RPMI8226 (cell line): ENCODE measurements at regions not wholly inside any gene's neighbourhood (a gene's known extent, or its start where the extent isn't known, plus 50 kb on each side); places are given as distances from the start of the nearest gene placed in this dataset.

Source experiments
- DNase-seq: peaks from one replicate; pipeline ENCODE4 v3.0.0-alpha.2; 2015

GRCh38 chrX:87727620-87728019 is 210.0 kb downstream of the KLHL4 start:
- no peak for DNase-seq

- DNase-seq, result no peak
Observed at GRCh38 chrX:87728024-87728423, 210.4 kb downstream of the KLHL4 start.

GRCh38 chrX:87728459-87728858 is 210.9 kb downstream of the KLHL4 start:
- DNase-seq, result no peak

GRCh38 chrX:87732133-87732532 is 214.5 kb downstream of the KLHL4 start:
- no peak for DNase-seq

GRCh38 chrX:87736576-87736975 is 219.0 kb downstream of the KLHL4 start:
- DNase-seq, result no peak

GRCh38 chrX:87744391-87744790 is 226.8 kb downstream of the KLHL4 start:
- no peak for DNase-seq

- DNase-seq, result no peak
Observed at GRCh38 chrX:87755493-87755892, 237.9 kb downstream of the KLHL4 start.

- no peak for DNase-seq
Observed at GRCh38 chrX:87788976-87789375, 271.4 kb downstream of the KLHL4 start.

GRCh38 chrX:87798039-87798438 is 280.4 kb downstream of the KLHL4 start:
- DNase-seq, result no peak

- no peak for DNase-seq
Observed at GRCh38 chrX:87805829-87806490, 288.4 kb downstream of the KLHL4 start.

- no peak for DNase-seq
Observed at GRCh38 chrX:87808576-87809243, 291.1 kb downstream of the KLHL4 start.

GRCh38 chrX:87813566-87813965 is 296.0 kb downstream of the KLHL4 start:
- no peak for DNase-seq

GRCh38 chrX:87846956-87847355 is 329.4 kb downstream of the KLHL4 start:
- no peak for DNase-seq

GRCh38 chrX:87873347-87873941 is 355.8 kb downstream of the KLHL4 start:
- peak; percentile 11 for DNase-seq

- DNase-seq, result peak; percentile 35
Observed at GRCh38 chrX:87874043-87874442, 356.4 kb downstream of the KLHL4 start.

GRCh38 chrX:87878926-87879325 is 361.3 kb downstream of the KLHL4 start:
- DNase-seq, result no peak

GRCh38 chrX:87890437-87890836 is 372.8 kb downstream of the KLHL4 start:
- DNase-seq, result no peak

GRCh38 chrX:87895421-87895820 is 377.8 kb downstream of the KLHL4 start:
- no peak for DNase-seq

GRCh38 chrX:87896057-87896456 is 378.5 kb downstream of the KLHL4 start:
- DNase-seq, result no peak

- DNase-seq, result peak; percentile 4
Observed at GRCh38 chrX:87900320-87900908, 382.8 kb downstream of the KLHL4 start.

GRCh38 chrX:87901060-87901459 is 383.5 kb downstream of the KLHL4 start:
- no peak for DNase-seq

GRCh38 chrX:87914726-87915125 is 397.1 kb downstream of the KLHL4 start:
- DNase-seq, result no peak

GRCh38 chrX:87924619-87925018 is 407.0 kb downstream of the KLHL4 start:
- no peak for DNase-seq

- peak; percentile 3 for DNase-seq
Observed at GRCh38 chrX:87941841-87942240, 424.2 kb downstream of the KLHL4 start.
